OCI-LY7 (cell line): ENCODE measurements at regions not wholly inside any gene's neighbourhood (a gene's known extent, or its start where the extent isn't known, plus 50 kb on each side); places are given as distances from the start of the nearest gene placed in this dataset.

Source experiments
- BruUV-seq: library from RNA; stranded (reverse); fragments of 400-500 nt; replicated peaks from 2 replicates; lab custom pipeline; 2021; lab: Mats Ljungman, UMichigan
- CTCF ChIA-PET: fragments of 300-600 bp; sonication (Branson Sonifier 250); formaldehyde crosslinking; loops from one replicate; lab custom pipeline; 2022; ENCODE audit warnings: antibody characterized with exemption; ENCODE audit not compliant: unreplicated experiment; lab: Charles Lee
- POLR2A ChIA-PET: fragments of 300-600 bp; sonication (Branson Sonifier 250); formaldehyde crosslinking; loops from one replicate; lab custom pipeline; 2022; ENCODE audit warnings: antibody characterized with exemption; lab: Charles Lee
- DNase-seq: peaks from one replicate; pipeline ENCODE4 v3.0.0-alpha.2; 2015; ENCODE audit warnings: low spot score
- H2AFZ ChIP-seq: fragments of 200-600 bp; sonication (generic), shearing (Covaris generic); 2 replicates; pipeline ENCODE4 v1.6.1; 2014; ENCODE audit warnings: mild to moderate bottlenecking, antibody characterized with exemption, low read length, moderate library complexity
- H3K27ac ChIP-seq: fragments of 200-600 bp; sonication (generic); 2 replicates; pipeline ENCODE4 v1.5.1; 2014; ENCODE audit warnings: mixed run types, low read depth, mild to moderate bottlenecking, moderate library complexity, low read length, inconsistent platforms; ENCODE audit not compliant: poor library complexity, severe bottlenecking
- H3K36me3 ChIP-seq: fragments of 200-600 bp; sonication (generic); 2 replicates; pipeline ENCODE4 v1.6.1; 2014; ENCODE audit warnings: mild to moderate bottlenecking, antibody characterized with exemption, low read length, moderate library complexity, mixed read lengths; ENCODE audit not compliant: insufficient read depth
- H3K4me1 ChIP-seq: fragments of 200-600 bp; sonication (generic); 2 replicates; pipeline ENCODE4 v1.5.1; 2014; ENCODE audit warnings: mild to moderate bottlenecking, low read length; ENCODE audit not compliant: insufficient read depth, poor library complexity, severe bottlenecking
- H3K4me2 ChIP-seq: fragments of 200-600 bp; sonication (generic); 2 replicates; pipeline ENCODE4 v1.6.1; 2014; ENCODE audit warnings: mild to moderate bottlenecking, low read length
- H3K4me3 ChIP-seq: fragments of 200-600 bp; sonication (generic); 2 replicates; pipeline ENCODE4 v1.5.1; 2014; ENCODE audit warnings: mild to moderate bottlenecking, low read depth, low read length; ENCODE audit not compliant: poor library complexity, severe bottlenecking
- H3K79me2 ChIP-seq: fragments of 200-600 bp; sonication (generic); 2 replicates; pipeline ENCODE4 v1.6.1; 2016; ENCODE audit warnings: low read depth, mild to moderate bottlenecking, low read length, moderate library complexity, mixed read lengths; ENCODE audit not compliant: insufficient read depth
- H3K9me2 ChIP-seq: fragments of 200-600 bp; sonication (generic); 2 replicates; pipeline ENCODE4 v1.6.1; 2016; ENCODE audit warnings: mild to moderate bottlenecking, low read length, mixed read lengths; ENCODE audit not compliant: insufficient read depth
- H3K9me3 ChIP-seq: fragments of 200-600 bp; sonication (generic); 2 replicates; pipeline ENCODE4 v1.6.1; 2014; ENCODE audit warnings: mild to moderate bottlenecking, mixed run types, low read length, mixed read lengths
- H4K20me1 ChIP-seq: fragments of 200-600 bp; sonication (generic); 2 replicates; pipeline ENCODE4 v1.6.1; 2014; ENCODE audit warnings: mild to moderate bottlenecking, antibody characterized with exemption, low read length, moderate library complexity, mixed read lengths; ENCODE audit not compliant: insufficient read depth
- EZH2phosphoT487 ChIP-seq: fragments of 200-600 bp; sonication (generic); IDR thresholded peaks from 2 replicates; pipeline ENCODE4 v1.6.1; 2018; ENCODE audit warnings: low read depth, borderline replicate concordance, mild to moderate bottlenecking, mixed run types, antibody characterized with exemption, low read length, moderate library complexity, mixed read lengths
- intact Hi-C: fragments of 100-400 bp; cut with micrococcal nuclease; formaldehyde crosslinking; loops from one replicate; pipeline ENCODE4 v1.10.0; 2022; ENCODE audit not compliant: unreplicated experiment
- TF ChIP-seq, protein P1 (sequence below): fragments of 200-600 bp; sonication (generic); conservative IDR thresholded peaks from 2 replicates; pipeline ENCODE4 v1.5.1; 2014; ENCODE audit warnings: mild to moderate bottlenecking, antibody characterized with exemption, low read length, moderate library complexity, mixed read lengths

DNA sequence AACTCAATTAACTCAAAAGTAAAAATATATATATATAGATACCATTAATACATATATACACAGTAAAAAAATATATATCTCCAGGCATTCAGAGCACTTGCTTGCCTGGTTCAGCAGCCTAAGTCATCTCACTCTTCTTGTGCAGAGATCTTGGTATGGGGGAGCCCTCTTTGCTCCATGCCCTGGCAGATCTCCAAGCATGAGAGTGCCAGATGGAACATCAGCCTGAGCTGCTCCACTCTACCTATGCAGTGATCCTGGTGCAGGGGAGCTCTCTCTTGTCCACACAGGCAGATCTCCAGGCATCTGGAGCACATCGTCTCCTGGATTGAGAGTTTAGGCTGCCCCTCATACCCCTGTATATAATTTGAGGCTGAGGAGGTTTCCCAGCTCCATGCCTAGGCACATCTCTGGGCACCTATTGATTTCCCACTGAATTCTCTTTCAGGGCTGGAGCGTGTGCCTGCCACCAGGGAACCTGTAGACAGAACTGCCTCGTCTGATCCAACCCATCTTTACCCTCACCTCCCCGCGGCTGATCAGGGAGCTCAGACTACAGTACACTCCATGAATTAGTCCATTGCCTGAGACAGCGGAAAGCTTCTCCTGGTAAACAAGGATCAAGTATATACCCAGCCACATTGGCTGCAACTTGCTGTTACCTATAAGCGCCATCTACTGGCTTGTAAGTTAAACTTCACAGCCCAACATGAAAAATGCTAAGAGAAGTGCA, 342.4 kb upstream of the GRIA1 start:
- Histone ChIP-seq H2AFZ (no peak overlapping the region), H3K4me3 (no peak overlapping the region), H3K9me2 (no peaks in the 10 kb centered on the region), H3K36me3 (no peaks in the 10 kb centered on the region), H3K27ac (no peak overlapping the region), H4K20me1 (no peaks in the 10 kb centered on the region), H3K79me2 (no peaks in the 10 kb centered on the region), H3K4me1 (no peaks in the 10 kb centered on the region), H3K9me3 (no peaks in the 10 kb centered on the region), H3K4me2 (no peak overlapping the region)
- BruUV-seq: no TSS peak
- CTCF ChIA-PET: no interaction called here
- POLR2A ChIA-PET: no interaction called here
- intact Hi-C loops: loop anchor here (5.0 kb wide), 1 partner anchor 616 kb away; no protein-coding TSS in a partner anchor
- TF ChIP-seq, protein P1, sequence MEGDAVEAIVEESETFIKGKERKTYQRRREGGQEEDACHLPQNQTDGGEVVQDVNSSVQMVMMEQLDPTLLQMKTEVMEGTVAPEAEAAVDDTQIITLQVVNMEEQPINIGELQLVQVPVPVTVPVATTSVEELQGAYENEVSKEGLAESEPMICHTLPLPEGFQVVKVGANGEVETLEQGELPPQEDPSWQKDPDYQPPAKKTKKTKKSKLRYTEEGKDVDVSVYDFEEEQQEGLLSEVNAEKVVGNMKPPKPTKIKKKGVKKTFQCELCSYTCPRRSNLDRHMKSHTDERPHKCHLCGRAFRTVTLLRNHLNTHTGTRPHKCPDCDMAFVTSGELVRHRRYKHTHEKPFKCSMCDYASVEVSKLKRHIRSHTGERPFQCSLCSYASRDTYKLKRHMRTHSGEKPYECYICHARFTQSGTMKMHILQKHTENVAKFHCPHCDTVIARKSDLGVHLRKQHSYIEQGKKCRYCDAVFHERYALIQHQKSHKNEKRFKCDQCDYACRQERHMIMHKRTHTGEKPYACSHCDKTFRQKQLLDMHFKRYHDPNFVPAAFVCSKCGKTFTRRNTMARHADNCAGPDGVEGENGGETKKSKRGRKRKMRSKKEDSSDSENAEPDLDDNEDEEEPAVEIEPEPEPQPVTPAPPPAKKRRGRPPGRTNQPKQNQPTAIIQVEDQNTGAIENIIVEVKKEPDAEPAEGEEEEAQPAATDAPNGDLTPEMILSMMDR: peak; percentile 85
- no peak for TF ChIP-seq EZH2phosphoT487
- DNase-seq: peak; percentile 39

DNA sequence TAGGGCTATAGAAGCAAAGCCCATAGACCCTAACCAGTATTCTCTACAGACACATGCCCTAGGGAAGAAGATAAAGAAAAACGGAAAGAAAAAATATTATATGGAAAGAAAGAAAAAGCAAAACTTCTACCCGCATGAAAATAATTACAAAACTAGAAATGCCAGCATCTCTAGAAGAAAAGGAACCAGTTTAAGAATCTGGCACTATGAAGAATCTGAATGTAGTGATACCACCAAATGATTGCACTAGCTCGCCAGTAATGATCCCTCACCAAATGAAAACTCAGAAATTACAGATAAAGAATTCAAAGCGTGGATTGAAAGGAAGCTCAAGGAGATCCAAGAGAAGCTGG, 341.9 kb upstream of the GRIA1 start:
- intact Hi-C loops: loop anchor here (5.0 kb wide), 1 partner anchor 616 kb away; no protein-coding TSS in a partner anchor
- no TSS peak for BruUV-seq

More for the DNA sequence above, 341.9 kb upstream of the GRIA1 start:
- H2AFZ ChIP-seq: no peak overlapping the region
- H3K79me2 ChIP-seq: no peaks in the 10 kb centered on the region
- no peaks in the 10 kb centered on the region for H3K9me2 ChIP-seq
- no peaks in the 10 kb centered on the region for H3K9me3 ChIP-seq
- no peak overlapping the region for H3K4me2 ChIP-seq
- H4K20me1 ChIP-seq: no peaks in the 10 kb centered on the region
- TF ChIP-seq, protein P1: peak; percentile 6; the same call in 1 of the 2 replicates
- no peak for TF ChIP-seq EZH2phosphoT487
- ChIA-PET CTCF (no interaction called here), POLR2A (no interaction called here)
- no peaks in the 10 kb centered on the region for H3K4me1 ChIP-seq
- DNase-seq: no peak
- H3K36me3 ChIP-seq: no peaks in the 10 kb centered on the region
- no peak overlapping the region for H3K4me3 ChIP-seq
- no peak overlapping the region for H3K27ac ChIP-seq
